BJ (cell line): ENCODE measurements at regions not wholly inside any gene's neighbourhood (a gene's known extent, or its start where the extent isn't known, plus 50 kb on each side); places are given as distances from the start of the nearest gene placed in this dataset.

Experiments used
- CTCF ChIA-PET: fragments of 350-600 bp; formaldehyde crosslinking; extraction: SDS; loops from one replicate; lab custom pipeline; 2021; ENCODE audit warnings: antibody characterized with exemption, inconsistent platforms; lab: Yijun Ruan, JAX
- POLR2A ChIA-PET: fragments of 300-600 bp; sonication (Branson Sonifier 250); formaldehyde crosslinking; extraction: SDS; loops from one replicate; lab custom pipeline; 2021; ENCODE audit warnings: antibody characterized with exemption; lab: Charles Lee
- DNase-seq: peaks from one replicate; pipeline ENCODE4 v3.0.0-alpha.2; 2011; ENCODE audit warnings: low read depth
- H3K27me3 ChIP-seq: 2 replicates; pipeline ENCODE4 v1.6.0; 2011; ENCODE audit warnings: low read length; ENCODE audit not compliant: control insufficient read depth, insufficient read depth
- H3K36me3 ChIP-seq: 2 replicates; pipeline ENCODE4 v1.5.1; 2011; ENCODE audit warnings: low read length; ENCODE audit not compliant: control insufficient read depth, insufficient read depth
- H3K4me3 ChIP-seq: 2 replicates; pipeline ENCODE4 v1.5.1; 2011; ENCODE audit warnings: low read depth, mild to moderate bottlenecking, control low read depth, low read length
- TF ChIP-seq, protein P1 (sequence below): IDR thresholded peaks from 2 replicates; pipeline ENCODE4 v1.5.1; 2011; ENCODE audit warnings: low read depth, mild to moderate bottlenecking, control low read depth, inconsistent platforms, low read length, moderate library complexity; ENCODE audit not compliant: insufficient read depth

- TF ChIP-seq, protein P1, sequence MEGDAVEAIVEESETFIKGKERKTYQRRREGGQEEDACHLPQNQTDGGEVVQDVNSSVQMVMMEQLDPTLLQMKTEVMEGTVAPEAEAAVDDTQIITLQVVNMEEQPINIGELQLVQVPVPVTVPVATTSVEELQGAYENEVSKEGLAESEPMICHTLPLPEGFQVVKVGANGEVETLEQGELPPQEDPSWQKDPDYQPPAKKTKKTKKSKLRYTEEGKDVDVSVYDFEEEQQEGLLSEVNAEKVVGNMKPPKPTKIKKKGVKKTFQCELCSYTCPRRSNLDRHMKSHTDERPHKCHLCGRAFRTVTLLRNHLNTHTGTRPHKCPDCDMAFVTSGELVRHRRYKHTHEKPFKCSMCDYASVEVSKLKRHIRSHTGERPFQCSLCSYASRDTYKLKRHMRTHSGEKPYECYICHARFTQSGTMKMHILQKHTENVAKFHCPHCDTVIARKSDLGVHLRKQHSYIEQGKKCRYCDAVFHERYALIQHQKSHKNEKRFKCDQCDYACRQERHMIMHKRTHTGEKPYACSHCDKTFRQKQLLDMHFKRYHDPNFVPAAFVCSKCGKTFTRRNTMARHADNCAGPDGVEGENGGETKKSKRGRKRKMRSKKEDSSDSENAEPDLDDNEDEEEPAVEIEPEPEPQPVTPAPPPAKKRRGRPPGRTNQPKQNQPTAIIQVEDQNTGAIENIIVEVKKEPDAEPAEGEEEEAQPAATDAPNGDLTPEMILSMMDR = no peak
- H3K27me3 ChIP-seq = no peaks in the 10 kb centered on the region
- CTCF ChIA-PET = no interaction called here
- POLR2A ChIA-PET = no interaction called here
- H3K36me3 ChIP-seq = no peaks in the 10 kb centered on the region
- no peak overlapping the region for H3K4me3 ChIP-seq
- DNase-seq = no peak
Observed at GRCh38 chr18:34542625-34543024, 167.5 kb upstream of the DTNA start.

GRCh38 chr18:34543356-34543755 is 166.7 kb upstream of the DTNA start:
- no peak overlapping the region for H3K4me3 ChIP-seq
- ChIA-PET POLR2A (no interaction called here), CTCF (no interaction called here)
- TF ChIP-seq, protein P1 = no peak
- DNase-seq = no peak
- no peaks in the 10 kb centered on the region for H3K27me3 ChIP-seq
- no peaks in the 10 kb centered on the region for H3K36me3 ChIP-seq

GRCh38 chr18:34543945-34544344 is 166.2 kb upstream of the DTNA start:
- Histone ChIP-seq H3K4me3 (no peak overlapping the region), H3K27me3 (no peaks in the 10 kb centered on the region), H3K36me3 (no peaks in the 10 kb centered on the region)
- CTCF ChIA-PET = no interaction called here
- POLR2A ChIA-PET = no interaction called here
- DNase-seq = no peak
- TF ChIP-seq, protein P1 = no peak

- Histone ChIP-seq H3K36me3 (no peaks in the 10 kb centered on the region), H3K4me3 (no peak overlapping the region), H3K27me3 (no peaks in the 10 kb centered on the region)
- TF ChIP-seq, protein P1 = no peak
- DNase-seq = no peak
- ChIA-PET CTCF (no interaction called here), POLR2A (no interaction called here)
Observed at GRCh38 chr18:34544930-34545329, 165.2 kb upstream of the DTNA start.

DNA sequence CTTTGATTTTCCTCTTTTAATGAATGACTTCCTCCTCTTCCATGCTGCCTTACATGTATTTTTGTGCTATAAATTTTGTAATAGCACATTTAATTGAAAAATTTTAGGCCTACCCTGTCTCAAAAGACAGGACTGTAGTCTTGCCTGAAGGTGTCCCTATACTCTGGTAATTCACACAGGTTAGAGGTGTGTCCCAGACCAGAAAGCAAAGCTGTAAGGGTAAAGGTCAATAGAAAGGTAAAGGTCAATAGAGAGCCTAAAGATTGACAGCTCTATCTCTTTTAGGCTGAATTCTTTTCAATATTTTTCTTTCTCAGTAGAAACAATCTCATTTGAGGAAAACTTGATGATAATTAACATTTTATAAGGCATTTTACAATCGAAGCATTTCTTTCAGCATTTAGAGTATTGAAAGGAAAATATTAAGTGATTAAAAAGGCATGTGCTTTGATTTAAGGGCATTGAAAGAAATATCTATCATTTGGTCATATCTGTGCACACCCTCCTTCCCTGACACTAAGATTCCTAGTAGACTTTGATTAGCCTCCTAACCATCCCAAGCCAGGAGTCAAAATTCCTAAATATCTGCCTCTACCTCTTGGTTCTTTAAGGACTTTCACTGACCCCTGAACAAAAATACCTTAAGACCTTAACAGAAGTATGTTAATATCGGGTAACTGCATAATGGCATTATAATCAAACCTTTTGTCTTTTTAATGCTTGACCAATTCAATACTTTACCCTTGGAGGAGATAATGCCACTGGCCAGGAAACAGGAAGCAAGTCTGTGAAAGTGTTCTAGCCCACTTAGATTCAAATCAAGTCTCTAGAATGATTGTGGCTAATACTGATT is 161.8 kb upstream of the DTNA start:
- POLR2A ChIA-PET = no interaction called here
- Histone ChIP-seq H3K36me3 (no peaks in the 10 kb centered on the region), H3K27me3 (no peaks in the 10 kb centered on the region), H3K4me3 (no peak overlapping the region)
- TF ChIP-seq, protein P1 = no peak
- CTCF ChIA-PET = no interaction called here
- DNase-seq = no peak
